Activated CD4-positive, alpha-beta T cell treated with anti-CD3 and anti-CD28 coated beads, Interleukin-2, amount 10 ng/mL, durations not matched to agents 24 days and 14 days (primary cell): ENCODE measurements at regions not wholly inside any gene's neighbourhood (a gene's known extent, or its start where the extent isn't known, plus 50 kb on each side); places are given as distances from the start of the nearest gene placed in this dataset.
"Not testable (repeated sequence)": the region's sequence is repeated elsewhere in the genome, so short reads cannot be mapped to it uniquely, and the experiment has no call there.

ENCODE experiments used
- DNase-seq: peaks from one replicate; pipeline ENCODE4 v3.0.0; 2022
- H3K27ac Mint-ChIP-seq: one replicate; pipeline ENCODE4 v1.8.0; 2022; ENCODE audit warnings: mild to moderate bottlenecking, mixed read lengths
- H3K27me3 Mint-ChIP-seq: one replicate; pipeline ENCODE4 v1.8.0; 2022; ENCODE audit warnings: mixed read lengths
- H3K36me3 Mint-ChIP-seq: one replicate; pipeline ENCODE4 v1.8.0; 2022; ENCODE audit warnings: low read depth, mild to moderate bottlenecking, mixed read lengths
- H3K4me1 Mint-ChIP-seq: one replicate; pipeline ENCODE4 v1.8.0; 2021; ENCODE audit warnings: mixed read lengths
- H3K4me3 Mint-ChIP-seq: one replicate; pipeline ENCODE4 v1.8.0; 2022; ENCODE audit warnings: mild to moderate bottlenecking, moderate library complexity, mixed read lengths
- H3K9me3 Mint-ChIP-seq: one replicate; pipeline ENCODE4 v1.8.0; 2021; ENCODE audit warnings: mixed read lengths
- intact Hi-C: fragments of 100-400 bp; cut with micrococcal nuclease; formaldehyde crosslinking; loops from one replicate; pipeline ENCODE4 v1.15.1; 2023

DNA sequence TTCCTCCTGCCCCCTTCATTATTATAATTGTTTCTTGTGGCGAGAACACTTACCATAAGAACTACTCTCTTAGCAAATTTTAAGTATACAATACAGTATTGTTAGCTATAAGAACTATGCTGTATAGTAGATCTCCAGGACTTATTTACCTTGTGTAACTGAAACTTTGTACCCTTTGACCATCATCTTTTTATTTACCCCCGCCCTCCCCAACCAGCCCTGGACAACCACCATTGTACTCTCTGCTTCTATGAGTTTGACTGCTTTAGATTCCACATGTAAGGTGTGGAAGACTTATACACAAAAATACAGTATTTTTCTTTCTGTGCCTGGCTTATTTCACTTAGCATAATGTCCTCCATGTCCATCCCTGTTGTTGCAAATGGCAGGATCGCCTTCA is 161.1 kb downstream of the PHF8 start:
- intact Hi-C loops = no loop called here
- no peak overlapping the region for H3K4me3 Mint-ChIP-seq
- DNase-seq = no peak
- no peak overlapping the region for H3K27ac Mint-ChIP-seq
- H3K4me1 Mint-ChIP-seq = no peaks in the 10 kb centered on the region
- H3K9me3 Mint-ChIP-seq = no peaks in the 10 kb centered on the region
- H3K27me3 Mint-ChIP-seq = peaks cover 3% of the 10 kb centered on the region
- no peaks in the 10 kb centered on the region for H3K36me3 Mint-ChIP-seq

DNA sequence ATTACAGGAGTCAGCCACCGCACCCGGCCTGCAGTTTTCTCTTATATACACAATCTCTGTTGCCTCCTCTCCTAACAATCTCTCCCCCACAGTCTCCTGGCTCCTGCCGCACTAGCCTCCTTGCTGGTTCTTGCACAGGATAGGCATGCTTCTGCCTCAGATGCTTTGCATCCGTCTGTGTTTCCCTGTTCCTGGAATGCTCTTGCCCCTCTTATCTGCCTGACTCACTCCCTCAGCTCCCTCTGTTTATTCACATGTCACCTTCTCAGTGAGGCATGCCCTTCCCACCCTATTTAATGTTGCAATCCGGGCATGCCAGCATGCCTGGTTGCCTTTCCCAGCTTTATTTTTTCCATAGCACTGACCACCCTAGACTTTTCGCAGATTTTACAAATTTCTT is 161.9 kb downstream of the PHF8 start:
- Mint-ChIP-seq H3K9me3 (peaks cover 2% of the 10 kb centered on the region), H3K27me3 (peaks cover 3% of the 10 kb centered on the region), H3K4me3 (no peak overlapping the region), H3K36me3 (no peaks in the 10 kb centered on the region), H3K4me1 (no peaks in the 10 kb centered on the region), H3K27ac (no peak overlapping the region)
- intact Hi-C loops = no loop called here
- no peak for DNase-seq

DNA sequence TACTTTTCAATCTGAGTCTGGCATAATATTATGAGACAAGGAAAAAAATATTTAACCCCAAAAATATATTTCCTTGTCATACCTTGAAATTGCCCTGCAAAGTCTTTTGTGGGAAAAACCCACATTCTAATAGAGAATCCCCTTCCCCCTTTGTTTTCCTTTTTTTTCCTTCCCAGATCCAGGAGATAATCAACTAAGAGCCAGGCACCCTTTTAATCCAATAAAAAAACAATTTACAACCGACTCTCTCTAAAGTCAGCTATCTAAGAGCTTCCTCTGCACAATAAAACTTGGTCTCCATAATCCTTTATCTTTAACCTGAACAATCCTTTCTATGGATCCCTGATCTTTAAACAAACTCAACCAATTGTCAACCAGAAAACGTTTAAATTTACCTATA is 163.5 kb downstream of the PHF8 start:
- H3K27ac Mint-ChIP-seq, H3K27me3 Mint-ChIP-seq, H3K4me3 Mint-ChIP-seq, H3K4me1 Mint-ChIP-seq, intact Hi-C loops, DNase-seq, H3K9me3 Mint-ChIP-seq, H3K36me3 Mint-ChIP-seq: not testable (repeated sequence)

DNA sequence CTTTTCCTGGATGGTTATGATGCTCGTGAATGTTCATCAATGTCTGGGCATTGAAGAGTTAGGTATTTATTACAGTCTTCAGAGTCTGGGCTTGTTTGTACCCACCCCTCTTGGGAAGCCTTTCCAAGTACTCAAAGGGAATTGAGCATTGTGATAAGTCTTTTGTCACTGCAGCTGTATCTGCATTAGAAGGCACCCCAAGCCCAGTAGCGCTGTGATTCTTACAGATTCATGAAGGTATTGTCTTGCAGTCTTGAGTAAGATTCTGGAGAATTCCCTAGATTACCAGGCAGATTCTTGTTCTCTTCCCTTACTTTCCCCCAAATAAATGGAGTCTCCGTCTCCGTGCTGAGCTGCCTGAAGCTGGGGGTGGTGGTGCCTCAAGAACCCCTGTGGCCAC is 173.4 kb upstream of the HUWE1 start:
- H3K27me3 Mint-ChIP-seq = no peaks in the 10 kb centered on the region

DNA sequence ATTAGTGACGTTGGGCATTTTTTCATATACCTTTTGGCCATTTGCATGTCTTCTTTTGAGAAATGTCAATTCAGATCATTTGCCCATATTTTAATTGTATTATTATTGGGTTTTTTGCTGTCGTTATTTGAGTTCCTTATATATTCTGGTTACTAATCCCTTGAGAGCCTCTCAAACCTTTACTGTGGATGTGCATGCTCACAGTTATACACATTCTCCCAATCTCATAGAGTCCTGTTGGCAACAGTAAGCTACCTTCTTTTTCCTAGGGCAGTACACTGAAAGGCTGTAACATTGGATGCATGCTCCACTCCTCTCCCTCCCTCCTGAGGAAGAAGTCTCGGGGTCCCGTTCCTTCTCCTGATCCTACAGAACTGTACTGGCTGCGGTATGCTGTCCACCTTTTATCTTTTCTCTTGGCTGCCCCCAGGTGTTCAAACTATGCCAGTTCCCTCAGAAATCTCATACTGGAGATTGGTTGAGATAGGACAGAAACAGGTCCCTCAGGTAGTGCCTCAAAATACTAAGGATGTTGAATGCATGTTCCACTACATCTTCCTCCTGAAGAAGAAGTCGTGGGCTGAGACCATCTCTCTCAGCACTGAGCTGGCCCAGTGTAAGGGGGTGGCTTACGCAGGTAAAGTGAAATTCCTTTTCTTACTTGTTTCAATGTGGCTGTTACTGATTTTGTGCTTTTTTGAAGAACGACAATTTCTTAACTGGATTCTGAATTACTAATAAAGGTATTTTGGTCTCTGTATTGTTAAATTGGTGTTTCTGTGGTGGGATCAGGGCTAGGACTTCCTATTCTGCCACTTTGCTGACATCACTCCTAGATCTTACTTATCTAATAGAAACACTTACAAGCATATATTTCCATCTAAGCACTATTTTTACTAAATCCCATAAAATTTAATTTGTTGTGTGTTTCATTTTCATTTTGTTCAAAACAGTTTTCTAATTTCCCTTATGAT is 145.4 kb upstream of the HUWE1 start:
- no peaks in the 10 kb centered on the region for H3K36me3 Mint-ChIP-seq
- H3K9me3 Mint-ChIP-seq = no peaks in the 10 kb centered on the region
- peak overlapping the region; percentile 62 for H3K27ac Mint-ChIP-seq
- intact Hi-C loops = loop anchor here (2.0 to 10.0 kb wide), 3 partner anchors 77 to 151 kb away; no protein-coding TSS in a partner anchor
- H3K27me3 Mint-ChIP-seq = no peaks in the 10 kb centered on the region
- DNase-seq = peak; percentile 85
- H3K4me3 Mint-ChIP-seq = peak overlapping the region; percentile 64
- peaks cover 10% of the 10 kb centered on the region for H3K4me1 Mint-ChIP-seq

More for the DNA sequence above, 173.4 kb upstream of the HUWE1 start:
- Mint-ChIP-seq H3K27ac (no peak overlapping the region), H3K9me3 (peaks cover 4% of the 10 kb centered on the region), H3K36me3 (no peaks in the 10 kb centered on the region), H3K4me1 (no peaks in the 10 kb centered on the region), H3K4me3 (no peak overlapping the region)
- DNase-seq = no peak
- intact Hi-C loops = no loop called here

DNA sequence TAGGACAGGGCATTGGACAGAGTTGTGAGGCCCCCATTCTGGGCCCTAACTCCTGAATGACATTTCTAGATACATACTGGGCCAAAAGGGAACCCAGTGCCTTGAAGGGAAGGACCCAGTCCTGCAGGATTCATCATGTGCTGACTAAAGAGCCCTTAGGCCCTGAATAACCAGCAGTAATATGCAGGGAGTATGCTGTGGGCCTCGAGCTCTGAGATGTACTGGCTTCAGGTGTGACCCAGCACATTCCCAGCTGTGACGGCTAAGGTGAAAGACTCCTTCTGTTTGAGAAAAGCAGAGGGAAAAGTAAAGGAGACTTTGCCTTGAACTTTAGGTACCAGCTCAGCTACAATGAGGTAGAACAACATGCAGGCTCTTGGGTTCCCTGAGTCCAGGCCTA is 138.2 kb upstream of the HUWE1 start:
- Mint-ChIP-seq H3K4me1 (peaks cover 3% of the 10 kb centered on the region), H3K27me3 (no peaks in the 10 kb centered on the region), H3K9me3 (no peaks in the 10 kb centered on the region), H3K27ac (no peak overlapping the region), H3K36me3 (no peaks in the 10 kb centered on the region), H3K4me3 (no peak overlapping the region)
- no peak for DNase-seq
- intact Hi-C loops = no loop called here

DNA sequence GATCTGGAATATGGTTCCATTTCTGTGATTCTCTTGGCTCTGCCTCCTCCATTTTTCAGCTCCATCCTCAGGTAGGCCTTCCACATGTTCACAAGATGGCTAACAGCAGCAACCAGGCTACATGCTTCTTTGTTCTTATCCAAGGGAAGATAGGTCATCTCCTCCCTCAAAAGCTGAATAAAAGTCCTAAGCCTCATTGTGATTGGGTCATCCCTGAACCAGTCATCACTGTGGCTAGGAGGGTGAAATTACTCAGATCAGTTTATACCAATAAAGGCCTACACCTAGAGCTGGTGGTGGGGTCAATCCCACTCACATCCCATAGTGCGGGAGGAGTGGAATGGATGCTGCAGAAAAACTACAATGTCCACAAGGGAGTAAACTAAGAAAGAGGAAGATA is 131.6 kb upstream of the HUWE1 start:
- not testable (repeated sequence) for H3K4me3 Mint-ChIP-seq, DNase-seq, H3K27ac Mint-ChIP-seq, H3K9me3 Mint-ChIP-seq, H3K36me3 Mint-ChIP-seq, H3K27me3 Mint-ChIP-seq
- intact Hi-C loops = loop anchor here (5.0 kb wide), 1 partner anchor 101 kb away; no protein-coding TSS in a partner anchor
- peaks cover 14% of the 10 kb centered on the region for H3K4me1 Mint-ChIP-seq

DNA sequence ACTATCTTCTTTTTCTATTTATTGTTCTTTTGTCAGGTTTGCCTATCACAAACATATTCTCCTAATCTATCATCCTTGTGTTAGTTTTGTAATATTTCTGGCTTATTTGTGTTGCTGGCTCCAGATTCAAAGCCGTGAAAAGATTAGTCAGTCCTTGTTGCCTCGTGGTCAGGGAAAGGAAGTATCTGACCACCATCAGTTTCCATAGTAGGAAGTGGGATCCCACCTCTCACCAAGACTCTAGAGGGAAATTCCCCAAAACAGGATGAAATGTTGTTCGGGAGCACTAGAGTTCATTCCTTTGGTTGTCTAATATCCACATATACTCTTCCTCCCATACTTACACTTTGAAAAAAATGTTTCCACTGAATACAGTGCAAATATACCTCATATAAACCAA is 131.0 kb upstream of the HUWE1 start:
- peak overlapping the region; percentile 33 for H3K4me3 Mint-ChIP-seq
- peaks cover 14% of the 10 kb centered on the region for H3K4me1 Mint-ChIP-seq
- H3K27me3 Mint-ChIP-seq = no peaks in the 10 kb centered on the region
- peaks cover 3% of the 10 kb centered on the region for H3K9me3 Mint-ChIP-seq
- DNase-seq = no peak
- H3K36me3 Mint-ChIP-seq = peaks cover 2% of the 10 kb centered on the region
- peak overlapping the region; percentile 49 for H3K27ac Mint-ChIP-seq
- intact Hi-C loops = loop anchor here (5.0 kb wide), 1 partner anchor 100 kb away; no protein-coding TSS in a partner anchor

DNA sequence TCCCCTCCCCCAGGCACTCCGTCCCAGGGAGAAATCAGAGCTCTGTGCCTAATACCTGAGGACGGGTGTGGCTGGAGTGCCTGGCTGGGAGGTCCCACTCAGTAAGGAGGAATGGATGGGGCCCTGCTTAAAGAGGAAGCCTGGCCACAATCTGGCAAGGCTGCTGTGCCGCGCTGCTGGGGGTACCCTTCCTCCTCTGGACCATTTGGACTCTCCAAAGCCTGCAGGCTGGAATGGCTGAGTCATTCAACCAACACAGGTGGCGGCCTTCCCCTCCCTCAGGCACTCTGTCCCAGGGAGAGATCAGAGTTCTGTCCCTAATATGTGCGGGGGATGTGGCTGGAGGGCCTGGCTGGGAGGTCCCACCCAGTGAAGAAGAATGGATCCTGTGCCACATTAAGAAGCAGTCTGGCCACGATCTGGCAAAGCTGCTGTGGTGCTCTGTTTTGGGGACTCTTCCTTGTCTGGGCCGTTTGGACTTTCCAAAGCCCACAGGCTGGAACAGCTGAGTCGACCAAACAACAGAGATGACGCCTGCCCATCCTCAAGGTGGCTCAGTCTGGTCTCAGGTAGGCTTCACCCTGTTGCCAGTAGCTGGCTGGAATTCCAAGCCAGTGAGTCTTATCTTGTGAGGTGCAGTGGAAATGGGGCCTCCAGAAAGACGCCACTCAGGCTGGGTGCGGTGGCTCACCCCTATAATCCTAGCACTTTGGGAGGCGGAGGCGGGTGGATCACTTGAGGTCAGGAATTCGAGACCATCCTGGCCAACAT is 127.3 kb upstream of the HUWE1 start:
- peaks cover 2% of the 10 kb centered on the region for H3K36me3 Mint-ChIP-seq
- no peak for DNase-seq
- peaks cover 14% of the 10 kb centered on the region for H3K4me1 Mint-ChIP-seq
- no peak overlapping the region for H3K27ac Mint-ChIP-seq
- intact Hi-C loops = no loop called here
- H3K9me3 Mint-ChIP-seq = peaks cover 3% of the 10 kb centered on the region
- H3K4me3 Mint-ChIP-seq = no peak overlapping the region
- H3K27me3 Mint-ChIP-seq = no peaks in the 10 kb centered on the region

DNA sequence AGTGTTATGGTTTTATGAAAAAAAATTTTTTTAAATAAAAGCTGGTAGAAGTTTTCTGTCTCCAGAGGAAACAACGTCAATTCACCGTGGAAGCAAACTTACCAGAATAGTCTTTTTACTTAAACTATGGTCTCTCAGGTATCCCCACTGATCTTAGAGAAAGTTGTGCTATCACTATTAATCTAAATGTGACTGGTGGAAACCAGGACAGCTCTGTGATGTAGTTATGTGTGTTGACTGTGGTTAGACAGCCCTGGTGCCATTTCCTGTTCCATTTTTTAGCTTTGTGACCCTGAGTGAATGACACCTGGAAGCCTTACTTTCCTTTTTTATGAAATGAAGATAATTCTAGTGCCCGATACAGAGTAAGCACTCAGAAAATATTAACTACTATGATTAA is 111.8 kb upstream of the HUWE1 start:
- DNase-seq = no peak
- intact Hi-C loops = no loop called here
- Mint-ChIP-seq H3K4me1 (peaks cover 12% of the 10 kb centered on the region), H3K4me3 (no peak overlapping the region), H3K36me3 (no peaks in the 10 kb centered on the region), H3K27ac (no peak overlapping the region), H3K27me3 (no peaks in the 10 kb centered on the region), H3K9me3 (peaks cover 3% of the 10 kb centered on the region)

DNA sequence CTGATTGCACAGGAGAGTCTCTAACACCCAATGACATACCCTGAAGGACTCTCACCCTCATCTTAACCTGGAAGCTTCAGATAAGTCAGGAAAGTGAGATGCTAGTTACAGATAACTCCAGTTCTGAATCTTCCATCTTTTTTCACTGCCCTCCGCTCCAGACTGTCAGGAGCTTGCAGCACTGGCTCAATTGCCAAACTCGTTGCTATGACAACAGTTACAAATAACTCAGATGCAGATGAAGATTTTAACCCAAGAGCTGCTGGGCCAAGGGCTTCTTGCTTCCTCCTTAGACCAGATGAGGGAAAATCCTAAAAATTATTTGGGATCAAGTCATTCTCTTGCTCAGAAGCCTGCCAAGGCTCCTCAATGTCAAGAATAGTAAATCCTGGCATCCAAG is 109.1 kb upstream of the HUWE1 start:
- no peaks in the 10 kb centered on the region for H3K36me3 Mint-ChIP-seq
- H3K4me3 Mint-ChIP-seq = no peak overlapping the region
- H3K9me3 Mint-ChIP-seq = peaks cover 3% of the 10 kb centered on the region
- DNase-seq = no peak
- H3K27me3 Mint-ChIP-seq = no peaks in the 10 kb centered on the region
- intact Hi-C loops = no loop called here
- H3K27ac Mint-ChIP-seq = no peak overlapping the region
- peaks cover 12% of the 10 kb centered on the region for H3K4me1 Mint-ChIP-seq

DNA sequence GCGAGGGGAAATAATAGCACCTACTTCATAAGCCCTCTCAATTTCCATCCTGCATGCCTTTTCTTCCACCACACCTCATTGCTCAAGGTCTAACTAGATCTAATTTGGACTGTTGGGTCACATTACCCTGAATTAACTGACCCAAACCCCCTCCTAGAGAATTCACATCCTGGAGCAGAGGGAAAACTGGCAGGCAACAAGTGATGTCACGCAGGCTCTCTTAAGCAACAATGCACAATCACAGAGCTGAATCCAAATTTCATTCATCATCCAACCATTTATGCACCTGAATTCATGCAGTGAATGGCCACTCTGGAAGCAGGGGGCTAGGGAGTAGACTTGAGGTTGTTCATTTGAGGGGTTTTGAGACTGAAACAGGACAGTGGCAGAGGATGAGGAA is 107.7 kb upstream of the HUWE1 start:
- H3K9me3 Mint-ChIP-seq = peaks cover 3% of the 10 kb centered on the region
- no peak for DNase-seq
- no peak overlapping the region for H3K4me3 Mint-ChIP-seq
- H3K27ac Mint-ChIP-seq = no peak overlapping the region
- intact Hi-C loops = no loop called here
- H3K27me3 Mint-ChIP-seq = no peaks in the 10 kb centered on the region
- H3K36me3 Mint-ChIP-seq = no peaks in the 10 kb centered on the region
- peaks cover 12% of the 10 kb centered on the region for H3K4me1 Mint-ChIP-seq

DNA sequence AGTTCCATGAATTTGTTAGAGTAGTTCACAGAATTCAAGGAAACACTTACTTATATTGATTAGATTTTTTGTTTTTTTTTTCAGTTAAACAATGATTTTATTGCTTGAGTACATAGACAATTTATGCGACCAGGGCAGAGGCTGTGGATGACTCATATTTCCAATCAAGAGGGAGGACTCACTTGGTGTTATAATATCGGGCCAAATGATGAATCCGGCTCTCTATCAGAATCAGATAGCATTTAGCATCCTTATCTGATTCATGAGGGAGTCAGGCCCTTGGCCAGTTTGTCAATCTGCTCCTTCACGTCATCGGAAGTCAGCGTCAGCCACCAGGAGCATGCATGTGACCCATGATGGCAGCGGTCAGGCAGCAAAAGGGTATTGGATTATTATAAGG is 82.3 kb upstream of the HUWE1 start:
- H3K36me3 Mint-ChIP-seq = peaks cover 2% of the 10 kb centered on the region
- DNase-seq = no peak
- peaks cover 8% of the 10 kb centered on the region for H3K4me1 Mint-ChIP-seq
- H3K9me3 Mint-ChIP-seq = peaks cover 6% of the 10 kb centered on the region
- no peak overlapping the region for H3K4me3 Mint-ChIP-seq
- H3K27me3 Mint-ChIP-seq = no peaks in the 10 kb centered on the region
- intact Hi-C loops = no loop called here
- H3K27ac Mint-ChIP-seq = no peak overlapping the region

DNA sequence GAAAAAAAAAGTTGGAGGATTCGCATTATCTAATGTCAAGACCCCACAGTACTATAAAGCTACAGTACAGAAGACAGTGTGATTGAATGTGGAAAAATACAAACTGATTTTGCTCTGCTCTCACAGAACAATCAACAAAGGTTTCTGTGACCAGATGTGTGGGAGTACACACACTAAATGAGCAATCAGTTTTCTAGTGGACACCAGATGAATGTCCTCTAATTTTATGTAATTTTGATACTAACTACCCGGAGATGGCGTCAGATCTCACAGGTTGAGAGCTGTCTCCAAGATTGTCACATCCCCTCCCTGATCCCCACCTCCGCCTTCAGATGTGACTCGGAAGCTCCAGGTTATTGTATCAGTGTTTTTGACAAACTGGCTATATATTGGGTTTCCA is 81.9 kb upstream of the HUWE1 start:
- H3K4me1 Mint-ChIP-seq = peaks cover 8% of the 10 kb centered on the region

More for the DNA sequence above, 81.9 kb upstream of the HUWE1 start:
- Mint-ChIP-seq H3K4me3 (no peak overlapping the region), H3K9me3 (peaks cover 9% of the 10 kb centered on the region), H3K27me3 (no peaks in the 10 kb centered on the region), H3K27ac (no peak overlapping the region), H3K36me3 (peaks cover 2% of the 10 kb centered on the region)
- intact Hi-C loops = no loop called here
- DNase-seq = no peak
